Tibial artery (tissue), 4 donors: ENCODE measurements at regions not wholly inside any gene's neighbourhood (a gene's known extent, or its start where the extent isn't known, plus 50 kb on each side); places are given as distances from the start of the nearest gene placed in this dataset.

ENCODE experiments used
- DNase-seq, 2 donors: peaks; one replicate each; pipeline ENCODE4 v3.0.0-alpha.2; 2019
- H3K27ac ChIP-seq, 2 donors: fragments of 200-600 bp; sonication (generic) in 1 of 2; 1 replicate in 1 of 2; 2 replicates in 1 of 2; pipeline ENCODE4 v1.5.1; 2018 to 2019; ENCODE audit warnings: mild to moderate bottlenecking in 1 of 2
- H3K27me3 ChIP-seq, 2 donors: fragments of 200-600 bp; sonication (generic) in 1 of 2; one replicate each; pipeline versions ENCODE4 v1.5.1 to v1.6.0; 2016 to 2019
- H3K36me3 ChIP-seq, 3 donors: fragments of 200-600 bp; sonication (generic) in 2 of 3; one replicate each; pipeline ENCODE4 v1.5.1; 2016 to 2019; ENCODE audit warnings: mild to moderate bottlenecking in 2 of 3
- H3K4me1 ChIP-seq, 4 donors: fragments of 200-600 bp; sonication (generic) in 2 of 4; 1 replicate in 3 of 4; 2 replicates in 1 of 4; pipeline ENCODE4 v1.5.1; 2016 to 2019
- H3K4me3 ChIP-seq, 2 donors: fragments of 200-600 bp; sonication (generic) in 1 of 2; 1 replicate in 1 of 2; 2 replicates in 1 of 2; pipeline ENCODE4 v1.5.1; 2018 to 2019; ENCODE audit warnings: mild to moderate bottlenecking in 2 of 2
- H3K9me3 ChIP-seq, 3 donors: fragments of 200-600 bp; sonication (generic) in 1 of 3; one replicate each; pipeline ENCODE4 v1.5.1; 2016 to 2019
- CTCF ChIP-seq, 2 experiments: fragments of 200-600 bp in 1 of 2; fragments of 450-650 bp in 1 of 2; IDR thresholded peaks; one replicate each; pipeline ENCODE4 v1.5.1; 2017 to 2019; ENCODE audit warnings: antibody characterized with exemption in 2 of 2, mild to moderate bottlenecking in 1 of 2, moderate library complexity in 1 of 2
- intact Hi-C: fragments of 100-400 bp; cut with DNase I; formaldehyde crosslinking; loops from one replicate; pipeline ENCODE4 v1.15.0; 2023; ENCODE audit warnings: low total_unique reads

- Histone ChIP-seq H3K27me3 (no peaks in the 10 kb centered on the region), H3K4me3 (no peak overlapping the region), H3K9me3 (no peaks in the 10 kb centered on the region), H3K4me1 (no peaks in the 10 kb centered on the region), H3K27ac (no peak overlapping the region), H3K36me3 (no peaks in the 10 kb centered on the region)
- intact Hi-C loops, result no loop called here
- no peak for TF ChIP-seq CTCF (IDR thresholded peaks at IDR 0.05)
- no peak for DNase-seq
These were observed 931.0 kb upstream of the LRRTM1 start for GRCh38 chr2:81235601-81236000.

DNA sequence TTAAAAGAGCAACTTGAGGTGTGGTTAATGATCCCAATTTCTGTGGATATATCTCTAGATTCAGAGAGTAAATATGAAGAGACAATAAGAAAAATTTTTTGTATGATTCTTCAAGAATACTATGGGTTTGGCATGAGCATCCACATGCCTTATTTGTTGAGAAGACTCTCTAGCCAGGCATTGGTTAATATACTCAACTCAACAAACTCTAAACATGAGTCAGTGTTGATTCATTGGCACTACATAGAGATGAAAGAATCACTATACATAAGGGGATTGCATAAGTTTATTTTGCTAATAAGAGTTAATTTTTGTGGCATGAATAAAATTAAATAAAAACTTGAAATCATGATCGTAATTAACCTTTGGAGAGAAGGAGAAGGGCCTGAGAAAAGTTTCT, 930.2 kb upstream of the LRRTM1 start:
- Histone ChIP-seq H3K27me3 (no peaks in the 10 kb centered on the region), H3K4me3 (no peak overlapping the region), H3K9me3 (no peaks in the 10 kb centered on the region), H3K4me1 (no peaks in the 10 kb centered on the region), H3K27ac (no peak overlapping the region), H3K36me3 (no peaks in the 10 kb centered on the region)
- no peak for TF ChIP-seq CTCF (IDR thresholded peaks at IDR 0.05)
- DNase-seq, result no peak
- intact Hi-C loops, result no loop called here

- no peak overlapping the region for H3K4me3 ChIP-seq
- H3K4me1 ChIP-seq, result no peaks in the 10 kb centered on the region
- TF ChIP-seq CTCF (IDR thresholded peaks at IDR 0.05), result no peak
- H3K27me3 ChIP-seq, result no peaks in the 10 kb centered on the region
- H3K27ac ChIP-seq, result no peak overlapping the region
- H3K9me3 ChIP-seq, result no peaks in the 10 kb centered on the region
- intact Hi-C loops, result no loop called here
- no peaks in the 10 kb centered on the region for H3K36me3 ChIP-seq
- no peak for DNase-seq
These were observed 921.2 kb upstream of the LRRTM1 start for GRCh38 chr2:81225756-81226155.

DNA sequence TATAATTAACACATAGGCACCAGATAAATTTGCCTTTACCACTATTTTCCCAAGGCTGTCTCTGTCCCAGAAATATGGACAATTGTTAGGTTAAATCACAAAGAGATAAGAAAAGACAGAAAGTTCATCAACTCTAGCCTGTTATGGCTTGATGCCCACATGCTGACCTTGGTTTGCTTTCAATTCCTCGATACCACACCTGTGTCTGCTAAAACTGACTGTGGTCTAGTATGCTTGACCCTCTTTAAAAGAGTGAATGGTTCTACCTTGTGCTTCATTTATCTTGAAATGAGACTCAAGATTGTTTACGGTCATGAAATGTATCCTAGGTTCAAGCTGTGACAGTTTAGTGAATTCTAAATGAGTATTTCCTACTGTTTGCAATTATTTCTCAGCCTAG, 909.0 kb upstream of the LRRTM1 start:
- H3K4me3 ChIP-seq, result no peak overlapping the region
- no peaks in the 10 kb centered on the region for H3K27me3 ChIP-seq
- no peak overlapping the region for H3K27ac ChIP-seq
- no peak for TF ChIP-seq CTCF (IDR thresholded peaks at IDR 0.05)
- no peaks in the 10 kb centered on the region for H3K36me3 ChIP-seq
- no peaks in the 10 kb centered on the region for H3K4me1 ChIP-seq
- no peaks in the 10 kb centered on the region for H3K9me3 ChIP-seq
- no peak for DNase-seq
- intact Hi-C loops, result no loop called here

DNA sequence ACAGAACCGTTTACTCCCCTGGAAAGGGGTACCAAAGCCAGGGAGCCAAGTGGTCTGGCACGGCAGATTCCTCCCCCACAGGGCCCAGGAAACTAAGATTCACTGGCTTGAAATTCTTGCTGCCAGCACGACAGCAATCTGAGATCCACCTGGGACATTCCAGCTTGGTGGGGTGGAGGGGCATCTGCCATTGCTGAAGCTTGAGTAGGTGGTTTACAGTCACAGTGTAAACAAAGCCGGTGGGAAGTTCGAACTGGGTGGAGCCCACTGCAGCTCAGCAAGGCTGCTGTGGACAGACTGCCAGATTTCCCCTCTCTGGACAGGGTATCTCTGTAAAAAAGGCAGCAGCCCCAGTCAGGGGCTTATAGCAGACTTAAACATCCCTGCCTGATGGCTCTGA, 901.7 kb upstream of the LRRTM1 start:
- H3K36me3 ChIP-seq, result no peaks in the 10 kb centered on the region
- intact Hi-C loops, result no loop called here
- no peaks in the 10 kb centered on the region for H3K4me1 ChIP-seq
- no peaks in the 10 kb centered on the region for H3K9me3 ChIP-seq
- TF ChIP-seq CTCF (IDR thresholded peaks at IDR 0.05), result no peak
- H3K27me3 ChIP-seq, result no peaks in the 10 kb centered on the region
- H3K27ac ChIP-seq, result no peak overlapping the region
- H3K4me3 ChIP-seq, result no peak overlapping the region
- no peak for DNase-seq

GRCh38 chr2:81196933-81197628, 892.5 kb upstream of the LRRTM1 start:
- H3K27ac ChIP-seq, result no peak overlapping the region
- peaks cover 0 to 17% (median 0%) of the 10 kb centered on the region in 3 donors for H3K9me3 ChIP-seq
- H3K4me1 ChIP-seq, result no peaks in the 10 kb centered on the region

More at GRCh38 chr2:81196933-81197628, 892.5 kb upstream of the LRRTM1 start:
- intact Hi-C loops, result no loop called here
- no peak overlapping the region for H3K4me3 ChIP-seq
- no peak for TF ChIP-seq CTCF (IDR thresholded peaks at IDR 0.05)
- DNase-seq, result peak in 1 of 2 donors; percentile 55
- no peaks in the 10 kb centered on the region for H3K27me3 ChIP-seq
- H3K36me3 ChIP-seq, result no peaks in the 10 kb centered on the region
